NCI-H82 (cell line): ENCODE measurements at regions not wholly inside any gene's neighbourhood (a gene's known extent, or its start where the extent isn't known, plus 50 kb on each side); places are given as distances from the start of the nearest gene placed in this dataset.

ENCODE experiments used
- DNase-seq: peaks from one replicate; lab custom pipeline; 2025; lab: John Stamatoyannopoulos, UW

DNA sequence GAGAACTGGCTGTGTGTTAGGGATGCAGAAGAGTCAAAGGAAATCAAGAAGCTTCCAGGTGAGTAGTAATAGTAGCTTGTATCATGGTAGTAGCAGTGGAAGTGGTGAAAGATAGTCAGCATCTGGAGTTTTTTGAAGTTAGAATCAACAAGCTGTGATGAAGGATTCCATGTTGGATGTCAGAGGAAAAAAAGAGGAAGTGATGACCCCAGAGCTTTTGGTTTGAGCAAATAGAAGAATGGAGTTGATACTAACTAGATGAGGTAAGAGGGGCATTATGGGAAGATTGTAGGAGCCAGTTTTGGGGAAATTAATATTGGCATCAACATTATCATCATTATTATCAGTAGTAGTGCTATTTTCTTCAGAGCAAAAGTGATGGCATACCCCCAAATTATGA is 542.2 kb downstream of the XIRP2 start:
- no peak for DNase-seq

DNA sequence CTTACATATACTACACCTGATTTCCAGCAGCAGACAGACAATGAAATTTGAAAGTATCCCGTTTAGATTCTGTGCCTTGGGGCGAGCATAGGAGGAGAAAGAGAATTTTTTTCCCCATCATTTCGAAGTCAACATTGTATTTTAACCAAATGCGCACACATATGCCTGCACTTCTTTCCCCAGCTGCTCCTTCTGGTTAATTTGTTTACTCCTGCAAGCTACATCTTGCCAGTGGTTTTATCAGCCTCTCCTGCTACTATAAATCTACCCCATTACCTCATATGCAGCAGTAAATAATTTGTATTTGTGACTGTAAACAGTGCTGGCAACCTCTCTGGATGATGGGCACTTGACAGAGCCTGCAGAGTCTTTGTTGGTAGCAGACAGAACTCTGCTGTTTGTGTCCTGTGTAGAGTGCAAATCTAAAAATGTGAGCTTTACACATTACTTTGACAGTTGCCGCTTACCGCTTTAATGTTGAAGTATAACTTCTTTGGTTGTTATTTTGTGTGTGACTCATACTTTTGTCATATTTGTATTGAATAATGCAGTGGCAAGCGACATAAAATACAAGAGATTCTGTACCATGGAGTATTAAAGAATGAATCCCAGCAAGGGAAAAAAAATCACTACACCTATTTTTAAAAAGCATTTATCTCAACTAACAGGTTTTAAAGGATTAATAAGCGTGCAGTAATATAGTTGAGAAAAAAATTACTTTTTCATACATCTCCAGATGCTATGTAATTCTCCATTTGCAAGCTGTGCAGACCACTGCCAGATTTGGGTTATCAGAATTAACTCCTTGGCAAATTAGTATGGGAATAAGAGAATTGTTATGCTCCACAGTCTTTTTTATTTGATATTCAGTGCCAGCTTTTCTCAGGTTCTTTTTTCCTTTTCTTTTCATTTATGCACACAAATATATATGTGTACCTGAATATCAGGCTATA is 536.8 kb downstream of the XIRP2 start:
- DNase-seq, result no peak

DNA sequence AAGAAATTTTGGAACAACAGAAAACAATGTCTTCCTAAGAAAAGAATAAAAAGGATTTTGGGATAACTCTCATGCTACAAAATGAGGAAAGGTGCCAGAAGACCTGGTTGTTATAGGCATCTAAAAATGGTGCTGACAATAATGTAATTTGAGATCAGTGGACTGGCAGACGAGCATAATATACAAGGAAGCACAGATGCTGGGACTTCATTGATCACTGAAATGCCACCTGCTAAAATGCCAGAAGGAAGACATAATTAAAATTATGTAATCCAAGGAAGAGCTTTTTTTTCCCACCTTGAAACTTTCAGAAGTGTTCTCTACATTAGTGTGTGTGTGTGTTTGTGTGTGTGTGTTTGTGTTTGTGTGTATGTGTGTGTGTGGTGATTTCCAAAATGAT is 535.9 kb downstream of the XIRP2 start:
- DNase-seq, result peak; percentile 20

DNA sequence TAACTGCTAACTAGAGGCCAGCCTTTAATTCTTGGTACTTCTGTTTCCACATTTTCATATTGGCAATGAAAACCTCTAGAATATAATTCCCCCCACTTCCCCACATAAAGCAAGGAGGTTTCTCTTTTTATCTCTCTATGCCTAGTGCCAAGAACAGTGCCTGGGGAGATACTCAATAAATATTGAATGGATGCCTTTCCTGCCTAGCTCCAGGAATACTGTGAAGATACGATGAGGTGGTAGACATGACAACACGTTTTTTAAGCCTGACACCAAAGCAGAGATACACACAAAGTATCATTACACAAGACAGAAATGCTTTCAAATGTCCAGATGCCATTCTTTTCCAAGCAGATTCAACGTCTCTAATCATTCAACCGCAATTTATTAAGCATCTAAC is 535.5 kb downstream of the XIRP2 start:
- DNase-seq, result no peak

DNA sequence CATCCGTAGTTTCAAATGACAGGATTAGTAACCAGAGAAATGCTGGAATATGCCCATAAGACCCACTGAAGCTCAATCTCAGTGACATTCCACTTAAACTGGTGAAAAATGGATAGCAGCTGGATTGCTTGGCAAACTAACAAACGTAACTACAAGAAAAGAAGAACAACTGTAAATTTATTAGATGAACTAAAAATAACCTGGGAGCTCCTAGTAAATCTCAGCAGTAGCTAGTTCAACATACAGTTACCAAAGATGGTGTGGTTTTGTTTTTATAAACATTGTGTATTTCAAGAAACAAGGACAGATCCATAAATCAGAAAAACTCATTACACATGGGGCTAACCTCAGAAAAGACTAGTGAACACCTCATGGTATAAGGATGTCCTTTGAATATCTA is 531.9 kb downstream of the XIRP2 start:
- DNase-seq, result no peak

DNA sequence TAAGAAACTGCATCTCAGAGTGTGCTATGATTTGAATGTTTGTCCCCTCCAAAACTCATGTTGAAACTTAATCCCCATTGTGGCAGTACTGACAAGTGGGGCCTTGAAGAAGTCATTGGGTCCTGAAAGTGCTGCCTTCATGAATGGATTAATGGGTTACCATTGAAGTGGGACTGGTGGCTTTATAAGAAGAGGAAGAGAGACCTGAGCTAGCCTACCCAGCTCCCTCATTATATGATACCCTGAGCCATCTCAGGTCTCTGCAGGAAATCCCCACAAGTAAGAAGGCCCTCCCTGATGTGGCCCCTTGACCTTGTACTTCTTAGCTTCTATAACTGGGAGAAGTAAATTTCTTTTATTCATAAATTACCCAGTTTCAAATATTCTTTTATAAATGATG is 526.8 kb downstream of the XIRP2 start:
- DNase-seq, result no peak

DNA sequence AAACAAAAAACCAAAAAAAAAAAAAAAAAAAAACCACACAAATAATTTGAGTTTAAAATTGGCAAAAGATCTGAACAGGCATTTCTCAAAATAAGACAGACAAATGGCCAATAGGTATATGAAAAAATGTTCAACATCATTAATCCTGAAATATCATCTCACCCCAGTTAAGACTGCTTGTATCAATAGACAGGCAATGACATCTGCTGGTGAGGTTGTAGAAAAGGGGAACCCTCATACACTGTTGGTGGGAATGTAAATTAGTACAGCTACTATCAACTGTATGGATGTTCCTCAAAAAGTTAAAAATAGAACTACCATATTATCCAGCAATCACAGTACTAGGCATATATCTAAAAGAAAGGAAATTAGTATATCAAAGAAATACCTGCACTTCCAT is 523.1 kb downstream of the XIRP2 start:
- no peak for DNase-seq

DNA sequence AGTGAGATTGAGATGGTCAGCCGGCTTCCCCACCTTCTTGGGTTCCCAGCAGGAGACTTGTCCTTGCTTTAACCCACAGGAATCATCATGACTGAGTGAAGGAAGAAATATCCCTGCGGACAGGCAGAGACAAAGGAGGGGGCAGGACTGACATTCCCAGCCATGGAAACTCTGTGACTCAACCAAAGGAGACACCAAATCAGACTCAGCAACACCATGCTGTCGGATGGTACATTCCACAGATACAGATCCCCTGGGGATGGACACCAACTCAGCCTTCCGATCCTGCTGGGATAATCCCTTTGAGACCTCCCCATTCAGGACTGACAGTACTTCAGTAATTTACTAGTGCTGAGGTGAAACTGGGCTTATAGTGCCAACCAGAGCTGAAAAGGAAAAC is 518.3 kb downstream of the XIRP2 start:
- DNase-seq, result peak; percentile 26

DNA sequence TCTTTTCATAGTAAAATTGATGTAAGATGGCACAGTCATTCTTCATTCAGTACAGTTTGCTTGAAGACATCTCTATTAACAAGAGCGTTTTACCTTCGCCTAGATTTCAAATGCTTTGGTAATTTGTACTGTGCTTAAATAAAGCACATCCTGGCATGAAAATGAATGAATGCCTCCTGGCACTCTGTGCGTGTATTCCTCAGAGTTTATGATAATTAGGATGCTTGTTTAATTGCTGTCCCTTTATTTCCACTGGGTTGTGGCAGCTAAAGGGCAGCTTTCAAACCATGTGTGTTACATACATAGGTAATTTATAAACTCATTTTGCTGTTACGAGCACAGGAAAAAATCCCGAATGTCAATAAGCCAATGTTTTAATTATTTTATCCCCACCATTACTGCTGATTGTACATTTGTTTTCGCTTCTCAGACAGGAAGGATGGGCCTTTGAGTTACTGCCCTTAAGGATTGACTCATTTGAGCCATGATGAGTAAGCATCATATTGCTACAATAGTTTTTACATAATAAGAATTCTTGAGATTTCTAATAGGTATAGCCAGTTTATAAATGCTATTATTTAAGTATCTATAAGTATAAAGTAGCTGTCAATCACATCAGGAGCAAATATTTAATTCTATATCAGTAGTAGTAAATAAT is 516.5 kb downstream of the XIRP2 start:
- no peak for DNase-seq

DNA sequence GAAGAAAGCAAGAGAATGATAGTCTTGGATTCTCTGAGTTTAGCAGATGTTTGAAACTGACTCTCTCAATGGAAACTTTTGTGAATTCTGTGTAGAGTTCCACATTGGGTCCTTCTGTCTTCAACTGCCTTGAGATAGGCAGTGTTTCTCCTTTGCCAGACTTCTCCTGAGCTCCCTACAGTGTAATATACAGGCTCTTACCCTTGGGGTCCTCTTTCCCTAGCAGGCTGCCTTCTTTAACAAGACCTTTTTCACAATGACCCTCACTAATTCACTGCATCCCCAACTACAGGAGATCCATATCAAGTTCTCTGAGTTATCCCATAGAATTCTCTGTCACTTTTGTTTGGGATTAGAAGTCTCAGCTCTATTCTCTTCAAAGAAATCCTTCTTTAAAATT is 513.0 kb downstream of the XIRP2 start:
- no peak for DNase-seq

DNA sequence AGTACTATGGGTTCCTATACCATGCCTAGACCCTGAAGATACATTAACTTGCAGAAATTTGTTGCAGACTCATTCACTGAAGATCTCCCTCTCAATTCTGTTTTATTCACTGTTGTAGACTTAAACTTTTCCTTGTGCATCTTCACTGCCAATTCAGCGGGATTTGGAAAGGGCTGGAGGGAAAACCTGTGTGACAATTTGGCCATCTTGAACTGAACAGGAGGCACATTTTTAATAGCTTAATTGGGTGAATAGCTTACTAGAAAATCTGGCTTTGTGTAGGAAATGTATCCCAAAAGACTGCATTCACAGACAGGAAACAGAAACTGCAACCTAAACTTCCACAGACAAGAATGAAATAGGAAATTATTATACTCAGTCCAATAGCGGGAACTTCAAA is 512.3 kb downstream of the XIRP2 start:
- no peak for DNase-seq

DNA sequence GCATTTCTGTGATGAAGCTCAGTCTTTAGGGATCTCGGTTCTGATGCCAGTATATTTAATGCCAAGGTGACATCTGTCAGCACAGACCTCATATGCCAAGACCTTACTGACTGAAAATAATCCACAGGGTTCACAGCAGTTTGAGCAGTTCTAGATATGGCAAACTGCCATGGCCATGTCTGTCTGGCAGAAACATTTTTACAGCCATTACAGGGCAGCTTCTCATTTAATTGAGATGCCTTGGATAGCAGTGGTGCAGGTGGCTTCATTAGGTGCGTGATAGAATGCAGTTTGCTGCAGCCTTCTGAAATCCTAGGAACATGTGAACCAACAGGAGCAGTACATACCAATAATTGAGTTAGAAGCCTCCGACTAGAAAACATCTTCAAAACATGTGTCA is 510.6 kb downstream of the XIRP2 start:
- DNase-seq, result no peak

DNA sequence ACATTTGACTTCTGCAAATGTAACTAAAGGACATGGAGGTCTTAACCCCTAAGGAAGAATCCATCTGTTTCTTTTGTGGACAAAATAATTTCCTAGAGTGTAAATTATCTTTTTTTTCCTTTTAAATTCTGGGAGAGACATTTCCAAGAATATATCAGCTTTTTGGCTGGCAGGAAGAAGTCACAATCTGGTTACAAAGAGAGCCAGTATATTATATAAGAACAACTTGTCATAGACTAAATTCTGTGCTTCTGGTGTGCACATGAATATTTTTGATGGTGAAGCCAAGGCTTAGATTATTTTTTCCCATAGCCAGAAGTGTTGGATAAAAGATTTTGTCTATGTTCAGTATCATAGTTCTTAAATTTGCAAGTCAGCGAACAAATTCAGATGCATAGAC is 500.6 kb downstream of the XIRP2 start:
- no peak for DNase-seq

DNA sequence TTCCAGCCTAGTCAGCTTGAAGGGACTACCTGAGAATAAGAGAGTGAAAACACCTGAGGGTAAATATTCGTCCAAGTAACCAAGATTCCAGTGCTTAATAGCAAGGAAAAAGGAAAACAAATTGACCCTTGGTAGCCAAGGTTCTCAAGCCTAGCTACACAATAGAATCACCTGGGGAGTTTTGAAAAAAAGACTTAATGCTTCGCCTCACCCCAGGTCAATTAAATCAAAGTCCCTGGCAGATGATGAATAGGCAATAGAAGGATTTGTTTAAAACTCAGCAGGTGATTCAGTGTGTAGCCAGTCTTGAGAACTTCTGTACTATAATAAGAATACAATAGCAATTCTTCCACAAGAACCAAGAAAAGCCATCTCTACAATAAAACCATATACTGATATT is 500.2 kb downstream of the XIRP2 start:
- peak; percentile 21 for DNase-seq

DNA sequence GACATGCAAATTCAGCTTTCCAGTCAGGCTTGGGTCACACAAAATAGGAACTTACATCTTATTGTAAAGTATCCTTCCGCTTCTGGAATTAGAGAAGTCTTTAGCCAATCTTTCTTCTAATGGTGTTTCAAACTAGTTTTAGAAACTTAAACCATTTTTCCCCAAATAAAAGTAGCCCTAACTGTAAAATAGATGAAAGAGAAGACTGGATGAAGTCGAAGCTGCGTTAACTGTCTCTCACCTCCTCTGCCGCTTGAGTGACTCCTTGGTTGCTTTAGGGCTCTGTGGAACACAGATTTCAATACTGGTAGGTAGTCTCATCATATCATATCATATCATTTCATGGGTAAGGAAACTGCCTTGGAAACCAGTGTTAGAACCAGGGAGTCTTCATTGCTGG is 498.4 kb downstream of the XIRP2 start:
- peak; percentile 57 for DNase-seq

DNA sequence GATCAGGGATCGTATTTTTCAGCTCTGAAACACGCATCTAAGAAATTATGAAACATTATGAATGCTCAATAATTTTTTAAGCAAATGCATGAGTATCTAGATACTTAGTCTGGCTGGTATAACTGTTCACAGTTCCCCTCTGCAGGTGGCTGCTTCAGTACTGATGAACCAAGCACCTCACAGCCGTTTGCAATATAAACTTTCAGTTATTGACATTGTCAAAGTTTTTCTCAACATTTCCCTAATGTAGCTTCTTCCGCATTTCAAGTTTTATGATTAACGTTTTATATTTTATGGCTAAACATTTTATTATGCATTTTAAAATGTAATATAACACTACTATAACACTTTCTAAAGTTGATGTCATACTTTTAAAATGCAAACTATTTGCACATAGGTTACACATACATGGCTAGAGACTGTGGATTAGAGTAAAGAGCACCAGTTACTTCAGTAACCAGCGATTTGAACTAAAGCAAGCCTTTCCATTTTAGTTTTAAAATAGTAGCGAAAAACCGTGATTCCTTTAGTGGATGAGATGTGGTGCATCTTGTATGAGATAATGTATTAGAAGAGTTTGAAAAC is 495.4 kb downstream of the XIRP2 start:
- no peak for DNase-seq

DNA sequence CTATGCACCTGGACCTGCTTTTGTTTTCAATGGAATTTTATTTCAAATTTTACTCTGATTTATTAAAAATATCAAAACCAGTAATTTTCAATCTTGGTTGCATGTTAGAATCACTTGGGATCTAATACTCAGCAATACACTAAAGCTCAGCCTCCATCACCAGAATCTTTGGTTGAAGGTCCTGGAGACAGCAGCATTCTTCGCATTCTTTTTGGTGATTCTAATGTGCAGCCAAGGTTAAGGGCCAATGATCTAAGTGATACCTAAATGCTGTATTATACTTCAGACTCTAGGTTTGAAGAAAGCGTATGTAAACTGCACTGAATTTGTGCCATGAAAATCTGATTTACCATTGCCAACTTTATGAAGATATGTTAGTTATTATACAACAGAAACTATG is 493.1 kb downstream of the XIRP2 start:
- DNase-seq, result no peak

DNA sequence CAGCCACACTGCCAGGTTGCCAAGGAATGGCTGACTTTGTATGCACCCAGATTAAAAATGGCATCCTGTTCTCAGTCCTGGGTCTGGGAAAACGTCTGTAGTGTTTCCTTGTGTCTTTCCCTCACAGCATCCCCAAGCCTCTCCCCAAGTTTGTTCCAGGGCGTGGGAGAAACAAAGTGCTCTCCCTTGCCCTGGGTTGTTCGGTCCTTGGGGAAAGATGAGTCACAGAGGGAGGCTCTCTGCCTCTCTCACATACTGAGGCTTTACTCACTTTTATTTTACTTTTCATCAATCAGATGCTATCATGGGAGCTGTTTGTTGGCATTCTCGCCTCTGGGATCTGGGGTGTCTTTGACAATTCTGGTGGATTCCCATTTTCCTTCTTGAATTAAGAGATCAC is 492.3 kb downstream of the XIRP2 start:
- DNase-seq, result no peak

DNA sequence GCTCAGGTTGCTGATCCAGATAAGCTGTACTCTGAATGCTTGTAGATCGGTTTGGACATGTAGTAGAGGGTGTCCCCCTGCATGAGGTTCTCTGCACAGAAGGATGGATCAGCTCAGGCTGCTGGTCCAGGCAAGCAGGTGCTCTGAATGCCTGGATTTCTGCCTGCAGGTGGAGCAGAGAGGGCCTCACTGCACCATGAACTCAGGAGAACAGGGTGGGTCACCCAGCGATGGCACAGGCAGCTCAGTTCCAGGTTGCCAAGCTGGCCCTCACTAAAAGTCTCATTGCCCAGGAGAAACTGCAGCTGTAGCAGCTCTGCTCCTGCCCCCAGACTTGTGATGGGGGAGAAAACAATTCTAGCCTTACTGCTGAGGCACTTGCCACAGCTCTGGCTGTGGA is 491.8 kb downstream of the XIRP2 start:
- DNase-seq, result no peak

DNA sequence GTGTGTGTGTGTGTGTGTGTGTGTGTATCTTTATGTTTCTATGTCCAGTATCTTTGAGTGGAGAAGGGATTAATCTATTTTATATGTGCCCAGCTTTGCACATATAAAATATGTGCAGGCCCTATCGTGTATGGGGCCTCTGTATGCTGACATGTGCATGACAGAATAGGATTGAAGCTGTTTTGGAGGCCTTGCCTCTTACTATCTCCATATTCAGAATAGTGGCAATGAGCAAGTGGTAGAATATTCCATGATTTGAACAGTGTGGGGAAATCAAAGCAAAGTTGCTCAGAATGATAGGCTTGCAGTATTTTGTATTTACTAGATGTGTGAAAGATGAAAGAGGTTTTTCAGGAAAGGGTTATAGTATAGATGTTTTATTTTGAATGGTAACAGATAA is 480.8 kb downstream of the XIRP2 start:
- DNase-seq, result no peak

DNA sequence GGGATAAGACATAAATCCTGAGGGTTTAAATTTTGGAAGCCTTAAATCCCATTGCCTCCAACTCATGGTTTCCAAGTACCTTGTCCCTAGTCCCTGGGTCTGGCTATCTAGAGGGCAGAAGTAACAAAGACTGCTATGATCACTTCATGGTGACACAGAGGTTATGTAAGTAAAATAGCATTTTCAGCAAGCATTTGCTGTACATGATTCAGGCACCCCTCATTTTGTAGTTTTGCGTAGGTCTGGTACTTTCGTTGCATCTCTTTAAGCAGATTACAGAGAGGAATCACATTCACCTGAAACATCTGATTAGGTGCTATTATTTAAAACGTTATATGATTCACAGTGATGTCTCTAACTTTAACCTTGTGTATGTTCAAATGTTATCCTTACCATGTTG is 480.1 kb downstream of the XIRP2 start:
- no peak for DNase-seq

DNA sequence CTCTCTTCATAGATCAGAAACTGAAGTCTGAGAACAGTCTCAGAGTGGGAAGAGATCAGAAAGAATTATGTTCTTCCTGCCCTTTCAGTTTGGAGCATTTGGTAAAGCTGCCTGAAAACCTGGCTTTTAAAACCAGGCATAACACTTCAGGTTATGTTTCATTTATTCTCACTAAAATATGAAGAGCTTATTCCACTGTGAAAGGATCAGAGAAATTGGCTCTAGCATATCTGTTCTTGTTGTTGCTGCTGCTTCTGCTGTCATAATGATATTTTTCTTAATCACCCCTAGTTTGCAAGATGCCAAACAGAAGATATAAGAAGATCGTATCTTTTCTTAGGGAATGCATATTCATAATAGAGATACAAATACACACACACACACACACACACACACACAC is 476.9 kb downstream of the XIRP2 start:
- DNase-seq, result no peak

DNA sequence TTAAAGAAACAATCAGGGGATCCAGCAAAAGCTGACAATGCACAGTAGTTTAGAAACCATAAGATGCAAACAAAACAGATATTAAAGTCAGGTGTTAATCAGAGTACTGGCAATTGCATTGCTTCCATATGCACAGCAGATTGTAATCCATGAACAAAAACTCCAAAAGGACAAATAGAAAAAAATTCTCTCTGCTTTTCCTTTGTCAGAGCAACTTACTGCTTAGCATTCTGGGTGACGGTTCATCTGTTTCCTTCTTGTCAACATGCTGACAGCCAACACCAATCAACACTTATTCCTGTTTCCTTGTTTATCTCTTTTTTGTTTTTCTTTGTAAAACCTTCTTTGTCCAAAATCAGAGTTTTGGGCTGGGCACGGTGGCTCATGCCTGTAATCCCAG is 473.1 kb downstream of the XIRP2 start:
- DNase-seq, result no peak
